ENCODE measurements at regions not wholly inside any gene's neighbourhood (a gene's known extent, or its start where the extent isn't known, plus 50 kb on each side); places are given as distances from the start of the nearest gene placed in this dataset.

GRCh38 chr20:40244286-40244685 is 444.8 kb downstream of the MAFB start:
- no peak for DNase-seq (ENCODE audit: low read depth in 4 of 4, low spot score in 1 of 4)

- DNase-seq (ENCODE audit: low read depth in 4 of 4, low spot score in 1 of 4): no peak
Observed at GRCh38 chr20:40241596-40242343, 447.3 kb downstream of the MAFB start.

GRCh38 chr20:40238511-40238910 is 450.5 kb downstream of the MAFB start:
- DNase-seq (ENCODE audit: low read depth in 4 of 4, low spot score in 1 of 4): no peak

GRCh38 chr20:40234593-40234992 is 454.4 kb downstream of the MAFB start:
- no peak for DNase-seq (ENCODE audit: low read depth in 4 of 4, low spot score in 1 of 4)

- DNase-seq (ENCODE audit: low read depth in 4 of 4, low spot score in 1 of 4): no peak
Observed at GRCh38 chr20:40233406-40233805, 455.6 kb downstream of the MAFB start.

GRCh38 chr20:40232756-40233155 is 456.3 kb downstream of the MAFB start:
- no peak for DNase-seq (ENCODE audit: low read depth in 4 of 4, low spot score in 1 of 4)

GRCh38 chr20:40232273-40232672 is 456.8 kb downstream of the MAFB start:
- no peak for DNase-seq (ENCODE audit: low read depth in 4 of 4, low spot score in 1 of 4)

- DNase-seq (ENCODE audit: low read depth in 4 of 4, low spot score in 1 of 4): no peak
Observed at GRCh38 chr20:40230486-40230885, 458.6 kb downstream of the MAFB start.

- no peak for DNase-seq (ENCODE audit: low read depth in 4 of 4, low spot score in 1 of 4)
Observed at GRCh38 chr20:40225596-40225995, 463.4 kb downstream of the MAFB start.

GRCh38 chr20:40223810-40224209 is 465.2 kb downstream of the MAFB start:
- DNase-seq (ENCODE audit: low read depth in 4 of 4, low spot score in 1 of 4): no peak

- DNase-seq (ENCODE audit: low read depth in 4 of 4, low spot score in 1 of 4): no peak
Observed at GRCh38 chr20:40218971-40219370, 470.1 kb downstream of the MAFB start.

- DNase-seq (ENCODE audit: low read depth in 4 of 4, low spot score in 1 of 4): no peak
Observed at GRCh38 chr20:40218316-40218969, 470.6 kb downstream of the MAFB start.

GRCh38 chr20:40207655-40208054 is 481.4 kb downstream of the MAFB start:
- DNase-seq (ENCODE audit: low read depth in 4 of 4, low spot score in 1 of 4): no peak

- no peak for DNase-seq (ENCODE audit: low read depth in 4 of 4, low spot score in 1 of 4)
Observed at GRCh38 chr20:40205971-40206370, 483.1 kb downstream of the MAFB start.

GRCh38 chr20:40203032-40203431 is 486.0 kb downstream of the MAFB start:
- no peak for DNase-seq (ENCODE audit: low read depth in 4 of 4, low spot score in 1 of 4)

- DNase-seq (ENCODE audit: low read depth in 4 of 4, low spot score in 1 of 4): no peak
Observed at GRCh38 chr20:40197691-40198090, 491.3 kb downstream of the MAFB start.

- no peak for DNase-seq (ENCODE audit: low read depth in 4 of 4, low spot score in 1 of 4)
Observed at GRCh38 chr20:40196846-40197436, 492.1 kb downstream of the MAFB start.

GRCh38 chr20:40195742-40196141 is 493.3 kb downstream of the MAFB start:
- DNase-seq (ENCODE audit: low read depth in 4 of 4, low spot score in 1 of 4): no peak

- no peak for DNase-seq (ENCODE audit: low read depth in 4 of 4, low spot score in 1 of 4)
Observed at GRCh38 chr20:40192529-40192928, 496.5 kb downstream of the MAFB start.

GRCh38 chr20:40192081-40192480 is 497.0 kb downstream of the MAFB start:
- DNase-seq (ENCODE audit: low read depth in 4 of 4, low spot score in 1 of 4): no peak

GRCh38 chr20:40191573-40191972 is 497.5 kb downstream of the MAFB start:
- no peak for DNase-seq (ENCODE audit: low read depth in 4 of 4, low spot score in 1 of 4)

GRCh38 chr20:40189621-40190020 is 499.4 kb downstream of the MAFB start:
- no peak for DNase-seq (ENCODE audit: low read depth in 4 of 4, low spot score in 1 of 4)
